Activated CD8-positive, alpha-beta memory T cell treated with anti-CD3 and anti-CD28 coated beads for 24 hours (primary cell): ENCODE measurements at regions not wholly inside any gene's neighbourhood (a gene's known extent, or its start where the extent isn't known, plus 50 kb on each side); places are given as distances from the start of the nearest gene placed in this dataset.

Experiments
- DNase-seq: peaks from one replicate; pipeline ENCODE4 v3.0.0-alpha.2; 2020

GRCh38 chr5:175579742-175580432, 78.0 kb upstream of the HRH2 start:
- no peak for DNase-seq

GRCh38 chr5:175582697-175583096, 75.2 kb upstream of the HRH2 start:
- DNase-seq = peak; percentile 13

- peak; percentile 28 for DNase-seq
These were observed 72.3 kb upstream of the HRH2 start for GRCh38 chr5:175585567-175585966.

- no peak for DNase-seq
These were observed 69.0 kb upstream of the HRH2 start for GRCh38 chr5:175588709-175589429.

- DNase-seq = no peak
These were observed 68.2 kb upstream of the HRH2 start for GRCh38 chr5:175589714-175590113.

- no peak for DNase-seq
These were observed 67.4 kb upstream of the HRH2 start for GRCh38 chr5:175590471-175590881.

- DNase-seq = no peak
These were observed 66.6 kb upstream of the HRH2 start for GRCh38 chr5:175591293-175591692.

GRCh38 chr5:175593794-175594193, 64.1 kb upstream of the HRH2 start:
- DNase-seq = no peak

GRCh38 chr5:175595905-175596304, 62.0 kb upstream of the HRH2 start:
- DNase-seq = no peak

- DNase-seq = no peak
These were observed 61.1 kb upstream of the HRH2 start for GRCh38 chr5:175596761-175597189.

- DNase-seq = no peak
These were observed 60.2 kb upstream of the HRH2 start for GRCh38 chr5:175597718-175598117.

GRCh38 chr5:175598774-175599173, 59.1 kb upstream of the HRH2 start:
- DNase-seq = no peak

GRCh38 chr5:175599210-175599609, 58.7 kb upstream of the HRH2 start:
- DNase-seq = no peak

GRCh38 chr5:175603987-175604739, 53.7 kb upstream of the HRH2 start:
- no peak for DNase-seq

GRCh38 chr5:175606409-175606808, 51.5 kb upstream of the HRH2 start:
- DNase-seq = no peak
